ENCODE measurements at regions not wholly inside any gene's neighbourhood (a gene's known extent, or its start where the extent isn't known, plus 50 kb on each side); places are given as distances from the start of the nearest gene placed in this dataset.

- TF ChIP-seq CTCF (IDR thresholded peaks at IDR 0.05) (no peak), POLR2A (IDR thresholded peaks at IDR 0.05) (no peak)
Observed at GRCh38 chr1:198878566-198878965, 239.7 kb downstream of the PTPRC start.
